H9 (cell line): ENCODE measurements at regions not wholly inside any gene's neighbourhood (a gene's known extent, or its start where the extent isn't known, plus 50 kb on each side); places are given as distances from the start of the nearest gene placed in this dataset.

ENCODE experiments used
- DNase-seq: peaks from one replicate; pipeline ENCODE4 v3.0.0-alpha.2; 2017
- H2AFZ ChIP-seq: one replicate; pipeline ENCODE4 v1.6.1; 2013; ENCODE audit warnings: mild to moderate bottlenecking, low read length, control low read depth, moderate library complexity
- H2AK5ac ChIP-seq: 2 replicates; pipeline ENCODE4 v1.6.1; 2013; ENCODE audit warnings: low read length, control low read depth, mixed read lengths; ENCODE audit not compliant: insufficient read length
- H2BK120ac ChIP-seq: one replicate; pipeline ENCODE4 v1.6.1; 2013; ENCODE audit warnings: low read depth, mild to moderate bottlenecking, low read length, control low read depth, inconsistent platforms; ENCODE audit not compliant: poor library complexity, severe bottlenecking
- H2BK12ac ChIP-seq: 2 replicates; pipeline ENCODE4 v1.6.1; 2013; ENCODE audit warnings: low read length, control low read depth, mixed read lengths, low read depth; ENCODE audit not compliant: insufficient read length
- H2BK15ac ChIP-seq: 2 replicates; pipeline ENCODE4 v1.6.1; 2013; ENCODE audit warnings: low read depth, low read length, control low read depth
- H2BK20ac ChIP-seq: one replicate; pipeline ENCODE4 v1.6.1; 2013; ENCODE audit warnings: low read depth, mild to moderate bottlenecking, low read length, control low read depth, inconsistent platforms; ENCODE audit not compliant: poor library complexity, severe bottlenecking
- H2BK5ac ChIP-seq: 2 replicates; pipeline ENCODE4 v1.6.1; 2013; ENCODE audit warnings: low read length, control low read depth, mixed read lengths; ENCODE audit not compliant: insufficient read length
- H3K14ac ChIP-seq: 2 replicates; pipeline ENCODE4 v1.6.1; 2013; ENCODE audit warnings: low read length, control low read depth; ENCODE audit not compliant: insufficient read depth
- H3K18ac ChIP-seq: 2 replicates; pipeline ENCODE4 v1.6.1; 2013; ENCODE audit warnings: low read depth, mild to moderate bottlenecking, mixed read lengths, low read length, control low read depth; ENCODE audit not compliant: insufficient read length
- H3K23ac ChIP-seq: 2 replicates; pipeline ENCODE4 v1.6.1; 2013; ENCODE audit warnings: low read length, control low read depth, mixed read lengths, low read depth; ENCODE audit not compliant: insufficient read length
- H3K23me2 ChIP-seq: 2 replicates; pipeline ENCODE4 v1.6.1; 2013; ENCODE audit warnings: low read depth, mild to moderate bottlenecking, mixed read lengths, low read length, control low read depth; ENCODE audit not compliant: insufficient read length, poor library complexity, severe bottlenecking
- H3K27ac ChIP-seq: 2 replicates; pipeline ENCODE4 v1.5.1; 2013; ENCODE audit warnings: low read length, control low read depth, mixed read lengths, low read depth; ENCODE audit not compliant: insufficient read length
- H3K27me3 ChIP-seq: 2 replicates; pipeline ENCODE4 v1.6.1; 2013; ENCODE audit warnings: low read length, control low read depth, inconsistent platforms; ENCODE audit not compliant: insufficient read depth
- H3K4ac ChIP-seq: 2 replicates; pipeline ENCODE4 v1.6.1; 2013; ENCODE audit warnings: low read depth, mild to moderate bottlenecking, control low read depth, inconsistent platforms, low read length, moderate library complexity
- H3K4me1 ChIP-seq: 2 replicates; pipeline ENCODE4 v1.6.1; 2013; ENCODE audit warnings: low read length, control low read depth, inconsistent platforms; ENCODE audit not compliant: insufficient read depth
- H3K4me2 ChIP-seq: 2 replicates; pipeline ENCODE4 v1.6.1; 2013; ENCODE audit warnings: low read length, control low read depth, mixed read lengths; ENCODE audit not compliant: insufficient read length, insufficient read depth
- H3K56ac ChIP-seq: 2 replicates; pipeline ENCODE4 v1.6.1; 2013; ENCODE audit warnings: low read depth, mild to moderate bottlenecking, mixed read lengths, low read length, control low read depth; ENCODE audit not compliant: insufficient read length
- H3K79me1 ChIP-seq: 2 replicates; pipeline ENCODE4 v1.6.1; 2013; ENCODE audit warnings: low read depth, mild to moderate bottlenecking, moderate library complexity, low read length, control low read depth, inconsistent platforms; ENCODE audit not compliant: insufficient read depth, poor library complexity, severe bottlenecking
- H3K79me2 ChIP-seq: 2 replicates; pipeline ENCODE4 v1.6.1; 2013; ENCODE audit warnings: low read length, control low read depth, inconsistent platforms; ENCODE audit not compliant: insufficient read depth
- H3K9ac ChIP-seq: 2 replicates; pipeline ENCODE4 v1.6.1; 2013; ENCODE audit warnings: low read length, control low read depth, mixed read lengths; ENCODE audit not compliant: insufficient read length; ENCODE audit errors: extremely low read depth
- H3K9me3 ChIP-seq: one replicate; pipeline ENCODE4 v1.6.1; 2013; ENCODE audit warnings: low read depth, low read length, inconsistent platforms; ENCODE audit not compliant: control insufficient read depth
- H3T11ph ChIP-seq: one replicate; pipeline ENCODE4 v1.6.1; 2013; ENCODE audit warnings: mild to moderate bottlenecking, low read length, control low read depth, inconsistent platforms
- H4K20me1 ChIP-seq: one replicate; pipeline ENCODE4 v1.6.1; 2013; ENCODE audit not compliant: control insufficient read depth, insufficient read length, insufficient read depth
- H4K5ac ChIP-seq: 2 replicates; pipeline ENCODE4 v1.6.1; 2013; ENCODE audit warnings: low read depth, mild to moderate bottlenecking, mixed read lengths, low read length, control low read depth; ENCODE audit not compliant: insufficient read length
- H4K8ac ChIP-seq: replicated peaks from 2 replicates; pipeline ENCODE4 v1.6.1; 2013; ENCODE audit warnings: low read length, control low read depth, mixed read lengths, low read depth; ENCODE audit not compliant: insufficient read length
- H4K91ac ChIP-seq: 2 replicates; pipeline ENCODE4 v1.6.1; 2013; ENCODE audit warnings: low read depth, mild to moderate bottlenecking, moderate library complexity, mixed read lengths, low read length, control low read depth; ENCODE audit not compliant: insufficient read length
- H3K27ac Mint-ChIP-seq, 3 experiments: 2 replicates in 2 of 3; 3 replicates in 1 of 3; pipeline ENCODE4 v1.8.0; 2020 to 2021; ENCODE audit warnings: mixed read lengths in 3 of 3, mild to moderate bottlenecking in 1 of 3, moderate library complexity in 1 of 3
- H3K27me3 Mint-ChIP-seq: 2 replicates; pipeline ENCODE4 v1.8.0; 2021; ENCODE audit warnings: low read depth, mild to moderate bottlenecking, moderate library complexity, mixed read lengths
- H3K36me3 Mint-ChIP-seq, 3 experiments: 2 replicates in 2 of 3; 3 replicates in 1 of 3; pipeline ENCODE4 v1.8.0; 2020 to 2021; ENCODE audit warnings: low read depth in 3 of 3, mixed read lengths in 3 of 3; ENCODE audit not compliant: insufficient read depth in 1 of 3
- H3K4me1 Mint-ChIP-seq, 2 experiments: 2 replicates each; pipeline ENCODE4 v1.8.0; 2020; ENCODE audit warnings: mixed read lengths in 2 of 2
- H3K4me3 Mint-ChIP-seq, 2 experiments: 2 replicates in 1 of 2; 3 replicates in 1 of 2; pipeline ENCODE4 v1.8.0; 2020 to 2021; ENCODE audit warnings: mild to moderate bottlenecking in 2 of 2, mixed read lengths in 2 of 2, moderate library complexity in 1 of 2
- H3K9me3 Mint-ChIP-seq, 2 experiments: 2 replicates in 1 of 2; 3 replicates in 1 of 2; pipeline ENCODE4 v1.8.0; 2020; ENCODE audit warnings: mild to moderate bottlenecking in 2 of 2, mixed read lengths in 2 of 2, moderate library complexity in 1 of 2
- WGBS: extraction: QIAGEN DNeasy Blood & Tissue Kit; methylation state at CpG from one replicate; pipeline ENCODE4 v1.1.7; 2013; ENCODE audit warnings: missing lambda C conversion rate, low lambda C conversion rate, mixed read lengths; ENCODE audit not compliant: insufficient read length; ENCODE audit errors: extremely low coverage; 5-methylcytosine and 5-hydroxymethylcytosine counted together
- TF ChIP-seq, protein P1 (sequence below): fragments of 200-600 bp; sonication (generic); conservative IDR thresholded peaks from 3 replicates; pipeline ENCODE4 v1.8.0; 2021; ENCODE audit warnings: antibody characterized with exemption, mild to moderate bottlenecking

DNA sequence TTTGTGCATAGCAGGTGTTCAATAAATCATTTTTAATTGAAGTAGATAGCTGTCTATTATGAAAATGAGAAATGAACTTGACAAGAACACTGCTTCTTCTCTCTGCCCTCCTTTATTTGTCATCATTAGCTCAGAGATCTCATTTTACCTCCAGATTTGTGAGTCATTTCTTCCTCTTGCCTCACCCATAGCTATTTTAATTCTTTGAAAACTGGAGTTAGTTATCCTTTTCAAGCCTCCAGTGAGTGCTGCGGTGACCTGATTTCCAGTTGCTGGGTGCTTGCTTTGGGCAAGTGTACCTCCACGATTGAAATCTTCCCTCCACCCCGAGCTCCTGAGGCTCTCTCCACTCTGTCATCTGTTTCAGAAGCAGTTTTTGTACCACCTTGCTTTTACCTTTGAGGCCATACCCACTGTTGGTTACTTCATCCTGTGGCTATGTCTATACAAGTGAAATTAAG, 114.6 kb downstream of the NFKBIZ start:
- H3K23me2 ChIP-seq, result no peaks in the 10 kb centered on the region
- Mint-ChIP-seq H3K27me3 (no peaks in the 10 kb centered on the region), H3K4me3 (no peak overlapping the region)

More for the DNA sequence above, 114.6 kb downstream of the NFKBIZ start:
- Histone ChIP-seq H3K9ac (no peak overlapping the region), H2BK15ac (no peak overlapping the region), H3K4me1 (no peaks in the 10 kb centered on the region), H2BK120ac (no peak overlapping the region), H4K20me1 (no peaks in the 10 kb centered on the region), H3K9me3 (no peaks in the 10 kb centered on the region), H4K8ac (no peak overlapping the region), H3K79me1 (no peaks in the 10 kb centered on the region), H3K14ac (no peak overlapping the region), H2BK20ac (no peak overlapping the region), H3T11ph (no peak overlapping the region), H2BK12ac (no peak overlapping the region), H2AFZ (no peak overlapping the region), H3K18ac (no peak overlapping the region), H3K56ac (no peak overlapping the region), H4K5ac (no peak overlapping the region), H3K4ac (no peak overlapping the region), H2BK5ac (no peak overlapping the region), H3K27ac (no peak overlapping the region), H2AK5ac (no peak overlapping the region), H3K23ac (no peak overlapping the region), H3K4me2 (no peak overlapping the region), H3K79me2 (no peaks in the 10 kb centered on the region), H4K91ac (no peak overlapping the region), H3K27me3 (no peaks in the 10 kb centered on the region)
- TF ChIP-seq, protein P1, sequence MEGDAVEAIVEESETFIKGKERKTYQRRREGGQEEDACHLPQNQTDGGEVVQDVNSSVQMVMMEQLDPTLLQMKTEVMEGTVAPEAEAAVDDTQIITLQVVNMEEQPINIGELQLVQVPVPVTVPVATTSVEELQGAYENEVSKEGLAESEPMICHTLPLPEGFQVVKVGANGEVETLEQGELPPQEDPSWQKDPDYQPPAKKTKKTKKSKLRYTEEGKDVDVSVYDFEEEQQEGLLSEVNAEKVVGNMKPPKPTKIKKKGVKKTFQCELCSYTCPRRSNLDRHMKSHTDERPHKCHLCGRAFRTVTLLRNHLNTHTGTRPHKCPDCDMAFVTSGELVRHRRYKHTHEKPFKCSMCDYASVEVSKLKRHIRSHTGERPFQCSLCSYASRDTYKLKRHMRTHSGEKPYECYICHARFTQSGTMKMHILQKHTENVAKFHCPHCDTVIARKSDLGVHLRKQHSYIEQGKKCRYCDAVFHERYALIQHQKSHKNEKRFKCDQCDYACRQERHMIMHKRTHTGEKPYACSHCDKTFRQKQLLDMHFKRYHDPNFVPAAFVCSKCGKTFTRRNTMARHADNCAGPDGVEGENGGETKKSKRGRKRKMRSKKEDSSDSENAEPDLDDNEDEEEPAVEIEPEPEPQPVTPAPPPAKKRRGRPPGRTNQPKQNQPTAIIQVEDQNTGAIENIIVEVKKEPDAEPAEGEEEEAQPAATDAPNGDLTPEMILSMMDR, result no peak
- no peaks in the 10 kb centered on the region for H3K36me3 Mint-ChIP-seq
- no peak for DNase-seq
- peaks cover 0 to 2% of the 10 kb centered on the region in 2 experiments; a peak in 1 of 5 replicates for H3K9me3 Mint-ChIP-seq
- H3K27ac Mint-ChIP-seq, result no peak overlapping the region
- whole genome bisulfite sequencing, result no CpG with 5 or more reads among the region's 3 CpGs
- H3K4me1 Mint-ChIP-seq, result no peaks in the 10 kb centered on the region
